ENCODE measurements at regions not wholly inside any gene's neighbourhood (a gene's known extent, or its start where the extent isn't known, plus 50 kb on each side); places are given as distances from the start of the nearest gene placed in this dataset.

- no peak for TF ChIP-seq CTCF (IDR thresholded peaks at IDR 0.05)
- TF ChIP-seq EZH2 (IDR thresholded peaks at IDR 0.05; ENCODE audit: borderline replicate concordance, insufficient read depth, low read depth, low read length, poor library complexity, severe bottlenecking): no peak
Measured at GRCh38 chr12:4833524-4833923, 76.2 kb upstream of the KCNA1 start.

All from B cell (primary cell).